K562 (cell line): ENCODE measurements at regions not wholly inside any gene's neighbourhood (a gene's known extent, or its start where the extent isn't known, plus 50 kb on each side); places are given as distances from the start of the nearest gene placed in this dataset.

ENCODE experiments used
- ATAC-seq: fragments of 200-7000 bp; cut with Tn5 transposase; 3 replicates; pipeline ENCODE4 v1.9.1; 2020; ENCODE audit warnings: moderate library complexity
- BruUV-seq: library from RNA; stranded (reverse); fragments of 400-500 nt; replicated peaks from 2 replicates; lab custom pipeline; 2021; lab: Mats Ljungman, UMichigan
- CTCF ChIA-PET: fragments of 300-600 bp; formaldehyde crosslinking; extraction: SDS; loops from one replicate; lab custom pipeline; 2021; ENCODE audit warnings: low intra/inter-chr PET ratio; lab: Yijun Ruan, JAX
- POLR2A ChIA-PET: fragments of 300-600, 350-650 bp; sonication (Branson Sonifier 250); formaldehyde crosslinking; extraction: SDS; loops from one replicate; lab custom pipeline; 2021; ENCODE audit warnings: antibody characterized with exemption, inconsistent platforms; lab: Yijun Ruan, JAX
- DNase-seq, 4 experiments: peaks; one replicate each; pipeline versions ENCODE4 v3.0.0 to v3.0.0-alpha.2; 2011 to 2018; ENCODE audit warnings: low spot score in 3 of 4, mixed read lengths in 3 of 4; ENCODE audit errors: extremely low read depth in 1 of 4
- FAIRE-seq: peaks from 2 replicates; lab custom pipeline; 2011; peaks lifted over from hg19 to GRCh38; lab: Jason Lieb, UNC
- H2AFZ ChIP-seq: 2 replicates; pipeline ENCODE4 v1.6.0; 2011; ENCODE audit warnings: low read depth, low read length, control low read depth, inconsistent platforms
- H3K27ac ChIP-seq: fragments of 200-600 bp; 3 replicates; pipeline ENCODE4 v1.8.0; 2011; ENCODE audit warnings: low read depth, mild to moderate bottlenecking, control low read depth, inconsistent platforms, low read length, moderate library complexity, mixed read lengths; ENCODE audit errors: extremely low read depth
- H3K27me3 ChIP-seq, 2 experiments: fragments of 300-600 bp in 1 of 2; 2 replicates in 1 of 2; 3 replicates in 1 of 2; pipeline versions ENCODE4 v1.6.0 to v1.8.0; 2011; ENCODE audit warnings: inconsistent platforms in 2 of 2, low read length in 2 of 2, mild to moderate bottlenecking in 1 of 2, mixed read lengths in 1 of 2, moderate library complexity in 1 of 2; ENCODE audit not compliant: control insufficient read depth in 2 of 2, insufficient read depth in 2 of 2
- H3K36me3 ChIP-seq: fragments of 300-600 bp; 3 replicates; pipeline ENCODE4 v1.8.0; 2011; ENCODE audit warnings: mild to moderate bottlenecking, low read length, inconsistent platforms; ENCODE audit not compliant: control insufficient read depth, insufficient read depth
- H3K4me1 ChIP-seq, 2 experiments: fragments of 200-600 bp in 1 of 2; replicated peaks in 1 of 2; 2 replicates in 1 of 2; 3 replicates in 1 of 2; pipeline versions ENCODE4 v1.5.1 to v1.8.0; 2011; ENCODE audit warnings: inconsistent platforms in 2 of 2, low read length in 2 of 2, mild to moderate bottlenecking in 1 of 2, mixed read lengths in 1 of 2, moderate library complexity in 1 of 2; ENCODE audit not compliant: control insufficient read depth in 2 of 2, insufficient read depth in 2 of 2
- H3K4me2 ChIP-seq: 2 replicates; pipeline ENCODE4 v1.6.1; 2011; ENCODE audit warnings: low read length, control low read depth, inconsistent platforms, mixed read lengths; ENCODE audit not compliant: insufficient read depth
- H3K4me3 ChIP-seq: fragments of 200-600 bp; sonication (generic), shearing (Covaris generic); 2 replicates; pipeline ENCODE4 v1.5.1; 2016; ENCODE audit warnings: control low read depth, inconsistent platforms
- H3K79me2 ChIP-seq: fragments of 200-600 bp; 3 replicates; pipeline ENCODE4 v1.8.0; 2011; ENCODE audit warnings: low read length, inconsistent platforms; ENCODE audit not compliant: control insufficient read depth, insufficient read depth
- H3K9ac ChIP-seq, 2 experiments: 2 replicates each; pipeline versions ENCODE4 v1.6.0 to v1.6.1; 2011; ENCODE audit warnings: low read depth in 2 of 2, low read length in 2 of 2, control low read depth in 1 of 2, inconsistent platforms in 1 of 2, mild to moderate bottlenecking in 1 of 2, mixed read lengths in 1 of 2; ENCODE audit not compliant: insufficient read depth in 1 of 2
- H3K9me1 ChIP-seq: one replicate; pipeline ENCODE4 v1.6.0; 2011; ENCODE audit warnings: inconsistent platforms, mild to moderate bottlenecking, low read length, moderate library complexity; ENCODE audit not compliant: control insufficient read depth, insufficient read depth
- H3K9me3 ChIP-seq: replicated peaks from 2 replicates; pipeline ENCODE4 v1.5.1; 2011; ENCODE audit warnings: low read depth, low read length, inconsistent platforms; ENCODE audit not compliant: control insufficient read depth, insufficient read depth
- H4K20me1 ChIP-seq: replicated peaks from 2 replicates; pipeline ENCODE4 v1.6.1; 2011; ENCODE audit warnings: low read length, inconsistent platforms, mixed read lengths; ENCODE audit not compliant: control insufficient read depth, insufficient read depth
- ARNT ChIP-seq, 2 experiments: fragments of 450-650 bp; IDR thresholded peaks; 2 replicates each; pipeline ENCODE4 v1.6.1; 2016; ENCODE audit warnings: mild to moderate bottlenecking in 1 of 2
- KLF10 ChIP-seq: fragments of 250-450 bp; sonication (Bioruptor Pico); IDR thresholded peaks from 2 replicates; pipeline ENCODE4 v1.6.1; 2021; ENCODE audit warnings: matching md5 sums
- NR4A1 ChIP-seq, 2 experiments: fragments of 250-450 bp in 1 of 2; fragments of 450-650 bp in 1 of 2; sonication (Bioruptor Pico) in 1 of 2; IDR thresholded peaks; 2 replicates each; pipeline versions ENCODE4 v1.4.0 to v1.6.1; 2016 to 2020; ENCODE audit warnings: mild to moderate bottlenecking in 2 of 2, missing compliant biosample characterization in 1 of 2, missing genetic modification characterization in 1 of 2, moderate library complexity in 1 of 2
- RAD21 ChIP-seq, 2 experiments: fragments of 250-450 bp in 1 of 2; fragments of 450-650 bp in 1 of 2; sonication (Bioruptor Pico) in 1 of 2; formaldehyde crosslinking in 1 of 2; IDR thresholded peaks in 1 of 2; conservative IDR thresholded peaks in 1 of 2; 2 replicates each; pipeline versions ENCODE4 v1.4.0 to v1.8.0; 2020 to 2022; ENCODE audit warnings: mild to moderate bottlenecking in 2 of 2, moderate library complexity in 1 of 2
- RUNX1 ChIP-seq: sonication (generic); IDR thresholded peaks from 2 replicates; pipeline ENCODE4 v1.6.1; 2016; ENCODE audit warnings: antibody characterized with exemption, low read depth
- SNRNP70 ChIP-seq: fragments of 200-400 bp; formaldehyde crosslinking; optimal IDR thresholded peaks from 2 replicates; pipeline ENCODE3; 2017; ENCODE audit warnings: low read depth, low read length
- SRSF7 ChIP-seq: fragments of 200-400 bp; formaldehyde crosslinking; optimal IDR thresholded peaks from 2 replicates; pipeline ENCODE3; 2017; ENCODE audit warnings: mild to moderate bottlenecking, low read depth, low read length
- ZNF121 ChIP-seq: sonication (generic); formaldehyde crosslinking; conservative IDR thresholded peaks from 2 replicates; pipeline ENCODE4 v1.8.0; 2022; ENCODE audit warnings: missing genetic modification reagents
- in situ Hi-C: fragments of 300-500 bp; cut with MboI; formaldehyde crosslinking; loops from 4 replicates; pipeline ENCODE4 v1.15.0; 2018; ENCODE audit warnings: inconsistent platforms, mixed read lengths
- intact Hi-C: fragments of 100-400 bp; cut with micrococcal nuclease; formaldehyde crosslinking; loops from 2 replicates; pipeline ENCODE4 v1.14.2; 2022
- TF ChIP-seq, protein P1 (sequence below): sonication (generic); formaldehyde crosslinking; IDR thresholded peaks from 2 replicates; pipeline ENCODE4 v1.8.0; 2023; ENCODE audit warnings: mild to moderate bottlenecking, missing genetic modification reagents
- TF ChIP-seq, protein P2 (sequence below): sonication (generic); formaldehyde crosslinking; IDR thresholded peaks from 2 replicates; pipeline ENCODE4 v1.8.1; 2022; ENCODE audit warnings: missing genetic modification reagents

- no peaks in the 10 kb centered on the region for H3K9me3 ChIP-seq
- intact Hi-C loops = no loop called here
- TF ChIP-seq RUNX1 (no peak), SNRNP70 (no peak), SRSF7 (no peak), ZNF121 (no peak), KLF10 (CRISPR knock-in tag) (no peak), ARNT (IDR thresholded peaks at IDR 0.05) (no peak), NR4A1 (CRISPR knock-in tag; IDR thresholded peaks at IDR 0.05) (no peak), NR4A1 (tag; IDR thresholded peaks at IDR 0.05) (no peak), RAD21 (CRISPR knock-in tag; conservative IDR thresholded peaks at IDR 0.05 in 1 of 2, IDR thresholded peaks at IDR 0.05 in 1 of 2) (no peak)
- TF ChIP-seq, protein P1, sequence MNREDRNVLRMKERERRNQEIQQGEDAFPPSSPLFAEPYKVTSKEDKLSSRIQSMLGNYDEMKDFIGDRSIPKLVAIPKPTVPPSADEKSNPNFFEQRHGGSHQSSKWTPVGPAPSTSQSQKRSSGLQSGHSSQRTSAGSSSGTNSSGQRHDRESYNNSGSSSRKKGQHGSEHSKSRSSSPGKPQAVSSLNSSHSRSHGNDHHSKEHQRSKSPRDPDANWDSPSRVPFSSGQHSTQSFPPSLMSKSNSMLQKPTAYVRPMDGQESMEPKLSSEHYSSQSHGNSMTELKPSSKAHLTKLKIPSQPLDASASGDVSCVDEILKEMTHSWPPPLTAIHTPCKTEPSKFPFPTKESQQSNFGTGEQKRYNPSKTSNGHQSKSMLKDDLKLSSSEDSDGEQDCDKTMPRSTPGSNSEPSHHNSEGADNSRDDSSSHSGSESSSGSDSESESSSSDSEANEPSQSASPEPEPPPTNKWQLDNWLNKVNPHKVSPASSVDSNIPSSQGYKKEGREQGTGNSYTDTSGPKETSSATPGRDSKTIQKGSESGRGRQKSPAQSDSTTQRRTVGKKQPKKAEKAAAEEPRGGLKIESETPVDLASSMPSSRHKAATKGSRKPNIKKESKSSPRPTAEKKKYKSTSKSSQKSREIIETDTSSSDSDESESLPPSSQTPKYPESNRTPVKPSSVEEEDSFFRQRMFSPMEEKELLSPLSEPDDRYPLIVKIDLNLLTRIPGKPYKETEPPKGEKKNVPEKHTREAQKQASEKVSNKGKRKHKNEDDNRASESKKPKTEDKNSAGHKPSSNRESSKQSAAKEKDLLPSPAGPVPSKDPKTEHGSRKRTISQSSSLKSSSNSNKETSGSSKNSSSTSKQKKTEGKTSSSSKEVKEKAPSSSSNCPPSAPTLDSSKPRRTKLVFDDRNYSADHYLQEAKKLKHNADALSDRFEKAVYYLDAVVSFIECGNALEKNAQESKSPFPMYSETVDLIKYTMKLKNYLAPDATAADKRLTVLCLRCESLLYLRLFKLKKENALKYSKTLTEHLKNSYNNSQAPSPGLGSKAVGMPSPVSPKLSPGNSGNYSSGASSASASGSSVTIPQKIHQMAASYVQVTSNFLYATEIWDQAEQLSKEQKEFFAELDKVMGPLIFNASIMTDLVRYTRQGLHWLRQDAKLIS (CRISPR knock-in tag) = no peak
- TF ChIP-seq, protein P2, sequence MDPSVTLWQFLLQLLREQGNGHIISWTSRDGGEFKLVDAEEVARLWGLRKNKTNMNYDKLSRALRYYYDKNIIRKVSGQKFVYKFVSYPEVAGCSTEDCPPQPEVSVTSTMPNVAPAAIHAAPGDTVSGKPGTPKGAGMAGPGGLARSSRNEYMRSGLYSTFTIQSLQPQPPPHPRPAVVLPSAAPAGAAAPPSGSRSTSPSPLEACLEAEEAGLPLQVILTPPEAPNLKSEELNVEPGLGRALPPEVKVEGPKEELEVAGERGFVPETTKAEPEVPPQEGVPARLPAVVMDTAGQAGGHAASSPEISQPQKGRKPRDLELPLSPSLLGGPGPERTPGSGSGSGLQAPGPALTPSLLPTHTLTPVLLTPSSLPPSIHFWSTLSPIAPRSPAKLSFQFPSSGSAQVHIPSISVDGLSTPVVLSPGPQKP = no peak
- TF ChIP-seq, all 486 proteins: peak for 0
- ChIA-PET POLR2A (no interaction called here), CTCF (no interaction called here)
- Histone ChIP-seq H3K4me1 (no peaks in the 10 kb centered on the region), H3K36me3 (no peaks in the 10 kb centered on the region), H3K79me2 (no peaks in the 10 kb centered on the region), H3K27ac (no peak overlapping the region), H3K9ac (no peak overlapping the region), H3K9me1 (no peaks in the 10 kb centered on the region), H2AFZ (no peak overlapping the region), H3K4me2 (no peak overlapping the region), H3K4me3 (no peak overlapping the region), H3K27me3 (no peaks in the 10 kb centered on the region), H4K20me1 (no peaks in the 10 kb centered on the region)
- no peak for ATAC-seq
- BruUV-seq = no TSS peak
- no peak for DNase-seq
- in situ Hi-C loops = no loop called here
- FAIRE-seq = no peak
These were observed 504.2 kb downstream of the SOX2 start for GRCh38 chr3:182215881-182216280.
